Kidney capillary endothelial cell (primary cell): ENCODE measurements at regions not wholly inside any gene's neighbourhood (a gene's known extent, or its start where the extent isn't known, plus 50 kb on each side); places are given as distances from the start of the nearest gene placed in this dataset.

ENCODE experiments used
- DNase-seq: peaks from one replicate; pipeline ENCODE4 v3.0.0-alpha.2; 2018; ENCODE audit warnings: low spot score

DNA sequence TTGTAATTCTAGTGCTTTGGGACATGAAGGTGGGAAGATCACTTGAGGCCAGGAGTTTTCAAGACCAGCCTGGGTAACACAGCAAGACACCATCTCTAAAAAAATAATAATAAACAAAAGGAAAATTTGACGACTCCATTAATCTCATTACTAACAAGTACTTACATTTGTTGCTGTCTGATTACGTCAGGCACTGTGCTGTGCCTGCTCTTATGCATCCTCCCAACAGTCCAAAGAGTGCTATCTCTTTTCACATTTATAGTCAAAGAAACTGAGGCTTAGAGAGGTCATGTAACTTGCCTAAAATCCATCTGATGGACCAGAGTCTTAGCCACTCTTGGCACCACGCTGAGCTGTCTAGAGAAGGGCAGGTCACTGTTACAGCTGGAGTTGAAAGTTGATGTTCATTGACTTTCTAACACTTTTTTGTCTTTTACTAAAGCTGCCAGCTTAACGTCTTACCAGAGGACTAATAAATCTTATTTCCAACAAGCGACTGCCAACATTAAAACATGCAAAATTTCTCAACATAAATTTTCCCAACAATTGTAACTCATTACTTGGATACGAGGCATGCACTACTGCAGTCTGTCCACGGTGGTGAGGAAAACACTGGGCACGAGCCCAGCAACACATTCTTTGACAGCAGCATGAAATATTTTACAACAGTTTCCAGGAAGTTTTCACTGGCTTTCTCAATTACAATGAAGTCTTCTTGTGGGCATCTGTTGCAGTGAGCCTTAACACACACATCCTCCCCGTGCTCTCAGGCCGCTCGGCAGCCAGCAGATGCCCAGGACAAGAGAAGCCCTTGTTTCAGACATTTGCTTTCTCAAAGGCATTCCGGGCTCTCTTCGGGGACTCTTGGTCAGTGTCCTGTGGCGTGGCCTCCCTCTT, 262.9 kb upstream of the PROX1 start:
- no peak for DNase-seq

DNA sequence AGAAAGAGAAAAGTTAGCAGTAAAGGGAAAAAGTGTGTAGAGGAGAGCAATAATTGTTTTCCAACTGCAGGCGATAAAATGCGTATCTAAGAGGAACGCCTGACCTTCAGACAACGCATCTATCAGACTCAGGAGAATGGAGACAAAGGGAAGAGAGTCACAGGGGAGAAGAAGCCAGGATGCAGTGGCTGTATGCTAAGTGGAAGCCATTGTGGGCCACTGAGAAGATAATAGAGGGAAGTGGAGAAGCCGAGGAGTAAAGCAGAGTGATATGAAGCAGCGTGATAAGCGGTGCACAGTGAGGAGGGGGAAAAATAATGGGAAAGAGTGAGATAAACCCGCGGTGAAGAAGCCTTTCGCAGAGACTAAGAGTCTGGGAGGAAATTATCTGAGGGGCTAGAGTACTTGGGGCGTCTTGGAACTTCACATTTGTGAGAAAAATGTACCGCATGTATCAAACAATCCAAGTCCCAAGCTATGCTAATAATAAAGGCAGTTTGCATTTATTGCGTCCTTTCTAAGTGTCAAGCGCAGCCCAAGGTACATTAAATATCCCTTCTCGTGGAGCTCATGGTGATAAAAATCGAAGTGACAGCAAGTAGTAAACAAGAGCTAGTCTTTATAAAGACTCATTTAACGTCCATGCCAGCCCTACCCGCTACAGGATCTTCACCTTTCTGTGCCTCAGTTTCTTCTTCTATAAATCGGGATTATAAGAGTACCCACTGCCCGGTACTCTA, 259.8 kb upstream of the PROX1 start:
- DNase-seq = no peak

DNA sequence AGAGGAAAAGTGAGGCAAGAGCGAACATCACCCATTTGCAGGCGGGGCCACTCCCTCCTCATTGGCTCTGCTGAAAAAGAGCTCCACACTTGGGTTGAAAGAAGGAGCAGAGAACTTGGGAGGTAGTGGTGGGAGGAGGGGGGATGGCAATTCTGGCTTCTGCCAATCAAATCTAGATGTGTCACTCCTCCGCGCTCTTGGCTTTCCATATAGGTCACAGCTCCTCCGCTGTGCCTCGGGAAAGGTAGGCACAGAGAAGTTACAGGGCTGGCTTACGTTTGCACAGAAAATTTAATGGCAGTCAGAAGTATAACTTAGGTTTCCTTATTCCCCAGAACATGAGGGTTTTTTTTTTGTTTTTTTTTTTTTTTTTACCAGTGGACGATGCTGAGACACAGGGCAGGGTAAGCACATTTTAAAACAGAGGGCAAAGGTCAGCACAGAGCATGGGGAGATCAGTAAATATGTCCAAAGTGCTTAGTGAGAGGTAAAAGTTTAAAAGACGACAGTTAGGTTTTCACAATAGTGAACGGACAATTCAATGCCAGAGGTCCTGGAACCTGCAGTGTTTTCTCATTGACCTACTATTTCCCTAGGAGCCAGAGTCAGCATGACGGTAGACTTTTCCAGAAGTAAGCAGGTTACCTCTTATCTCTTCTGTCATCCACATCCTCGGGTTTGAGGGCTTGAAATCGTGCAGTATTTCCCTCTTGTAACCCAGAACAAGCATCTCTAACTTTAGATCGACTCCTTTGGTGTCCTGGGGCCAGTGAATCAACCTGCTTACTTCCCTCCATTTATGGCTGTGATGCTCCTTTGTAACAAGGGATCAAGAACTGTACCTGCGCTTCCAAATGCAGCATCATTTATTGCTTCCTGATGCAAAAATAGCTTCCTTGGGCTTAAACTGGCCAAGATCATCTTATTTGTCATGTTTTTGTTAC, 258.9 kb upstream of the PROX1 start:
- DNase-seq = no peak

DNA sequence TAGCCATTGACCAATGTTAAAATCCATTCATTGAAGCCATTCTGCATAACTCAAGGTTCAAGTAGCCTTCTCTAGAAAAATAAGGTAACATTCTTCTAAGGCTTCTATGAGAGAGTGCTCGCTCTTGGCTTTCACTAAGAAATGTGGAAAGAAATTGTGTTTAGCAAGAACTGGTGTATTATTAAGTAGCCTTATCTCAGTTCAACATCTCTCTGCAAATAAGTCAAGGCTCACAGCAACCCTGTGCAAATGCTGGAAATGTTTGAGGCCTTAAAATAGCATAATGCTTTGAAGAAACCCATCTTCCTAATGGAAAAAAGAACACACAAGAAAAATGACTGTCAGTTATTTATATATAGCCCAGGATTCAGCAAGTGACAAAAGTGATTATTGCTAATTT, 254.1 kb upstream of the PROX1 start:
- no peak for DNase-seq

DNA sequence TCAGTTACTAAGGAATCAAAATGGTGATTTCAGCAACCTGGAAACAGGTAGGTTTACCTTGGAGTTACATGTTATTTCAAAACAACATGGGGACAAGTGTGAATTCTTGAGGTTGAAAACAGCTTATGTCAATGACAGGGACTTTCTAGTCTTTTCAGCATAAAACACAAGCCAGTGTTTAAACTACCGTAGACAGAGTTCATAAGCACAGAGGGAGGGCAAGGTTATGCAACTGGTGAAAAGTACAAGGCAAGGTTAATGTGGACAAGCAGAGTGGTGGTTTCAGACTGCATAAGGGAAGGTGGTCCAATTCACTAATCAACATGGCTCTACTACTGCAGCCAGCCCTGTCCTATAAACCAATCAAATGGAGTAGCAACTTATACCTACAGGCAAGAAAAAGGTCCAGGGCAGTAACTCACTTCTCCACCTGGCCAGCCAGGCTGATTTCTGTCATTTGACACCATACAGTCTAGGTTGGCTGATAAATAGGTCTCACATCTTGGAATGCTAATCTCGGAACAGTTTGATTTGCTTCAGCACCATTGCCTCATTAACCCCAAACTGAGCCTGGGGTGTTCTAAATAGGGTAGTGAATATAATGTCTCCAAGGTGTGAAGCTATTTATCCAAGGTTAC, 250.3 kb upstream of the PROX1 start:
- DNase-seq = no peak

DNA sequence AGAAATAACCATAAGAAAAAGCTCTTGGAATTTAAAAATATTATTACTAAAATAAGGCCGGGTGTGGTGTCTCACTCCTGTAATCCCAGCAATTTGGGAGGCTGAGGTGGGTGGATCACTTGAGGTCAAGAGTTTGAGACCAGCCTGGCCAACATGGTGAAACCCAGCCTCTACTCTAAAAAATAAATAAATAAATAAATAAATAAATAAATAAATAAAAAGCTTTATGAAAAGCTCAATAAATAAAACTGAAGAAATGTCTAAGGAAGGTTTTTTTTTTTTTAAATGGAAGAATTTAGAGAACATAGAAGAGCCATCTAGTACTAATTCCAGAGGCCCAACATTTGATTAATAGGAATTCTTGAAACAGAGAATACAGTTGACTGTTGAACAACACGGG, 249.1 kb upstream of the PROX1 start:
- no peak for DNase-seq

DNA sequence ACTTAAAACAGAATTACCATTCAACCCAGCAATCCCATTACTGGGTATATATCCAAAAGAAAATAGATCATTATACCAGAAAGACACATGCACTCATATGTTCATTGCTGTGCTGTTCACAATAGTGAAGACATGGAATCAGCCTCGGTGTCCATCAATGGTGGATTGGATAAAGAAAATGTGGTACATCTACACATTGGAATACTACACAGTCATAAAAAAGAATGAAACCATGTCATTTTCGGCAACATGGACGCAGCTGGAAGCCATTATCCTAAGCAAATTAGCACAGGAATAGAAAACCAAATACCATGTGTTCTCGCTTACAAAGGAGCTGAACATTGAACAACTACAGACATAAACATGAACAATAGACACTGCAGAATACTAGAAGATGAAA, 244.8 kb upstream of the PROX1 start:
- no peak for DNase-seq

DNA sequence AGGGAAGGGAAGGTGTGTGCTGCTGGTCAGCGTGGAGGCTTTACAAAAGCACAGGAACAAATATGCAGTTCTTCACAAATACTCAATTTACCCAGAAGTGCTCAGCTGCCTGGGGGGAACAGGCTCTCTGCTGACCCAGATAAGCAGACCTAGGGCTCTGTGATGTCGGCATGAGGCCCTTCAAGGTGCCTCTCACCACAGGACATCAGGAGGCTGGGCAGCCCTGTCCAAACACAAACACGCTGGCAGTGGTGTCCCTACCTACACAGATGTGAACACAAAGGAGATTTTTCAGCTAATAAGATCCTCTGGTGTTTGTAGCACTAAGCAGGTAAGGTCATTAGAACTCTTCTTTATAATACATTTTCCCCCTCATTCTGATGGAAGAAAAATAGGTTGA, 243.0 kb upstream of the PROX1 start:
- DNase-seq = no peak

DNA sequence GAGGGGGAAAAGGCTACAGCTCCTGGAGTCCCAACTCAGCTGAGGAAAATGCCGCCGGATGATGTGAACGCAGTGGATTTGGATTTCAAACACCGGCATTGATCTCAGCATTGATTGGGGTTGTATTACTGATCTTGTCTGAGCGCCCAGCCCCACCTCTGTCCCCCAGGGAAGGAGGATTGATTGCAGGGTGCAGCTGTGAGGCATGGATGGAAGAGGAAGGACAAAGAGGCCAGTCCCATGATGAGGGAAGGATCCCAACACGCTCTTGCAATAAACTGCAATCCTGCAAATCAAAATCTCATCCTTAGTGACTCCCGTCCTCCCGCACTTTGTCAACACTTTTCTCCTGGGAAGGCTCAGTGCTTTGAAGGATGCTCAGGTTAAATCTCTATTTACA, 242.3 kb upstream of the PROX1 start:
- no peak for DNase-seq

DNA sequence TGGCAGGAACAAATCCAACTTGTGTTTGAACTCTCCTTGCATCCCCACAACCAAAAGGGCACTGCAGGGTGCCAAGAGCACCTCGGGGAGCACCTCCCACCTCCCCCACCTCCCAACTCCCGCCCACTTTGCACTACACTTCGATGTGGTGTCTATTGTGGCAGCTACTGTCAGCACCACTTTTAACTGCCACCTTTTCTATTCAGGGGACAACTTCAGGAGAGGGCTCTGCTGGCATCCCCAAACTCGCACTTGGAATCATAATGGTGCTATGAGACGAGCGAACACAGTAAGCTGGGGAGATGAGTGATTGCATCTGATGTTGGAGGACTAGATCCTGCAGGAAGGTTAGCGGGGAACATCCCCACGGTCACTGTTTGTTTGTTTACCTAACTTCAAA, 238.2 kb upstream of the PROX1 start:
- DNase-seq = no peak

DNA sequence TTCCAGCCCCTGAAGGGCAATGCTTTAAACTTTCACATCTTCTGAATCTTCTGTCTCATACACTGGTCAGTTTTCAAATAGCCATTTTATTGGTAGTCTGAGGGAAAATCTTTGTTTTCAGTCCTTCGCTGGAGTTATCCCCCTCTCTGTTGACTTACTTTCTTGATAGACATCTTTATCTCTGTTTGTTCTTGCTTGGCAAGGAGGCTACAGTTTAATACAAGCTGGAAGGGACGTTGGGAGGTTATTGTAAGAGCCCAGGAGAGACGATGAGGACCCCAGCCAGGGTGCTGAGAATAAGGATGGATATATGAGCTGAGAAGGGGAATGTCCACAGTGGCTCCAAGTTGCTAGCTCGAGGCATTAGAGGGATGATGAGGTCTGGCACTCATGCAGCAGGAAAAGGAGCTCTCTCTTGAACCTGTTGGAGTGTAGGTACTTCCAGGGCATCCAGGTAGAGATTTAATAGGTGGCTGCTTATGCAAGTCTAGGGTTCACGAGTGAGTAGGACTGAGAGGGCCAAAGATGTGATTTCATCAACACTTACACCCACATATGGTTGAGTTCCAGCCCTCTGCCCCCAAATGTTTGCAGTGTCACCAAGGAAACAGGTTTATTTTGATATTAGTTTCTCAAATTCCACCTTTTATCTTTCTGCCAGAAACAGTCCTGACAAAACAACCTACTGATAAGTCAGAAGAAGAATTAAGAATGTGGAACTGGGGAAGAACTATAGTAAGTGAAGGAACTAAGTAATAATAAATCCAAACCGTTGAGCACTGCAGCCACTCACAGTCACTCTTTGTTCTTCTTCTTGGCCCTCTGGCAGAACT, 237.3 kb upstream of the PROX1 start:
- no peak for DNase-seq

DNA sequence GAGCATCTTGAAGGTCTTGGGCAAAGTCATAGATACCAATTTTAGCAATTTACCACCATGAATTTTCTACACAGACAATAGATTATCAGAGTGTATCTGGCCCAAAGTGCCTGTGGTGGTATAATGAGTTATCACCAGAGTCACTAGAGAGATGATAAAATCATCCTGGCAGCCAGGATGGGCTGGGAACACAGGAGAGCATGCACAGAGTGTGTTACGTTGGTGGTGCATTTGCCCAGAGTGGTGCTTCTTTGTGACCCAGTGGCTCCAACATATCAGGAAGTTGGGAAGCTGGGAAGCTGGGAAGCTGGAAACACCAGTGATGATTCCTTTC, 236.7 kb upstream of the PROX1 start:
- DNase-seq = no peak

DNA sequence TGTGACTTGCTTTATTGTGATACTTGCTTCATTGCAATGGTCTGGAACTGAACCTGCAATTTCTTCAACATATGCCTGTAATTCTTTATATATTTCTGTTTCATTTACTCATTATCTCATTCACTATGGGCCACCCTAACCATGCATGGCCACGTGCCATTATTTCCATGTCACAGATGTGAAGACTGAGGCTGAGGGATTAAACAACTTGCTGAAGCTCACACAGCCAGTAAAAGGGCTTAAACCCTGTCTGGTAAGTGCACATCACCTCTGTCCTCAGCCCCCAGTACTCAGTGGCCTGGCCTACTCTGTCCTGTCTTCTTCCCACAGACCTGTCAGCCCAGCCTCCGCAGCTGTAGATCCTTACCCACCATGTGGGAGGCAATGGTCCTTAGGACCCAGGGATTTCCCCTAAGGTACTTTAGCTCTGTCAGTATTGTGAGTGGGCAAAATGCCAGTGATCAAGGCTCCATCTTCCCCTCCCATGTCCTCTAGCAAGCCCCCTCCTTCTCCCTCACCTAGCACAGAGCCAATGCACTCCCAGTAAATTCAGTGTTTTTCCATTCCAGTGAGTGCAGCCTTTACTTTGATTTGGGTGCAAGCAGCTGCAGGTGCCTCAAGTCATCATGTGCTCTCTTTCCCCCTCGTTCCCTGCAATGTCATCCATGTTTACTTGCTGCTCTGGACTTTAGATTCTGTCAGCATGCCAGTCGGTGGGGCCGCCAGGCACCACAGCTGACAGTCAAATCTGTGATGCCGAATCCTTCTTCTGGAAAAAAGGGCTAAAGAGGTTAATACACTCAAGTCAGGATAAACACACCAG, 228.2 kb upstream of the PROX1 start:
- no peak for DNase-seq

DNA sequence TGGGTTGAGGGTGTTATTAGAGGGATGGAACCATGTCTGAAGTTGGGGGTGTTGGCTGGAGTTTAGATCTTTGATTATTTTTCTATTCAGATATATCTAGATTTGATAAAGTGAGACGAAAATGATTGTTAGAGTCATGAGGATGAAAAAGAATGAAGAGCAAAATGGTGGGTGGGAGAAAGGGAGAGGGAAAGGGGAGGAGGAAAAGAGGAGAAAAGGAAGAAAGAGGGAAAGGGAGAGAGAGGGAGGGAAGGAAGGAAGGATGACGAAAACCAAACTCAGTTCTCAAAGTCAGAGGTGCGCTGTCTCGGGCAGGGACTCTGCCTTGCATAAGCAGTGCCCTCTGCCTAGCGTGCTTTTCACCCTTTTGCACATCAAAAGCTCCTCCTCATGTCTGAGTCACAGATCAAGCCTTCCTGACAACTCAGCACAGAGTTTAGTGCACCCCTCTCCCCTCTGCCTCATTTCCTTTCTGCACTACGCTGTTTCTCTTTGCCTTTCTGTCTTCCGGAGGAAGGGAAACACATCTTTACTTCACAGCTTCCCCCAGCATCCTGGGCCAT, 225.8 kb upstream of the PROX1 start:
- peak; percentile 68 for DNase-seq

DNA sequence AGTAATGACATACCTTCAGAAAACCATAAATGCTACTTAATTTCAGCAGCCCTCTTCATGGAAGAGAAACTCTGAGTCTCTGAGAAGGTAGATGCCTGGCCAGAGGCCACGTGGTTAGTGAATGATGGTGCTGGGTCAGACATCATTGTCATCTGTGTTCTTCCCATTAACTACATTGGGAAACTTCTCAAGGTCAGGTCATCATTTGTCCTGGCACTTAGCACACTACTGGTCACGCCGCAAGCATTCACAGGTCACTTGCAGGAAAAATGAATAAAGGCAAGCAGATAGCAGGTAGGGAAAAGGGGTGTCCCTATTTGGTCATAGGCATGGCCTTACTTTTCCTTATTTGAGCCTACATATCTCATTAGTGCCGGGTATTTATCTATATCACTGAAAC, 220.1 kb upstream of the PROX1 start:
- DNase-seq = no peak

DNA sequence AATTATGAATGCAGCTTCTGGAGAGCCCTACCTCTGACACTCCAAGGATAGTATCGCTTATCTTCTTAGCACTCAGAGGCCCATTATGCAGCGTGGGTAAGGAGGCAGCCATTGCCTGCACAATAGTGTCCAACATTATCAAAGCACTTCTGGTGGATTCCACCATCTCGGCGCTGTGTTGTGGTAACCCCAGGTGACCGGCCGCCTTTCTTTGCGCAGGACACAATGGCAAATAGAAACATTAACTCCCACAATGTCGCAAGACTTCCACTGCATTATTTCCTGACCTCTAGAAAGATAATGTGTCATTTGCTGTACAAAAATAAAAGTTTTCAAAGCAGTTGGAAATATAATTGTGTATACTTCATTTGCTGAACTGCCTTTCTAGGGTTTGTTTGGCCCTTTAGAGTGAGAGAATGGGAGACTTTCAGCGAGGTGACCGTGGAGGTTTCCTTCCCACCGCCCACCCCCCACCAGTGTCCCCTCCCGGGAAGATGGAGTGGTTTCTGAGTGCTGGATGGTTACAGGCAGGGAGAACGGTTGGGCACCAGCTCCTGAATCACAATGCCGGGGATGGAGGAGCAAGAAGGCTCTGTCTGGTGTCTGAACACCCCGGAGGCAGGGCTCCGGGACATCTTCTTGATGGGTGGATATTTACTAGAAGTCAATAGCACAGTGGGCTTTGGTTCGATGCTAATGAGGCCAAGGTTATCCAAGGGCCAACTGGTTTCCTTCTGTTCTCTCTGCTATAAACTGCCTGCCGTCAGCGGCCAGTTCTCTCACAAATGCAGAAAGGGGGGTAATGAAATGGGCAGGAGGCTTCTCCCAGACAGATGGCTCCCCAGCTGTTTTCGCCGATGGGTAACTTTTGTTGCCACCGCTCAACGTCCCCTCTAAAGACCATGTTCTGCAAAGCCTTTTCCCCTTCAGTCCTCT, 215.4 kb upstream of the PROX1 start:
- DNase-seq = no peak

DNA sequence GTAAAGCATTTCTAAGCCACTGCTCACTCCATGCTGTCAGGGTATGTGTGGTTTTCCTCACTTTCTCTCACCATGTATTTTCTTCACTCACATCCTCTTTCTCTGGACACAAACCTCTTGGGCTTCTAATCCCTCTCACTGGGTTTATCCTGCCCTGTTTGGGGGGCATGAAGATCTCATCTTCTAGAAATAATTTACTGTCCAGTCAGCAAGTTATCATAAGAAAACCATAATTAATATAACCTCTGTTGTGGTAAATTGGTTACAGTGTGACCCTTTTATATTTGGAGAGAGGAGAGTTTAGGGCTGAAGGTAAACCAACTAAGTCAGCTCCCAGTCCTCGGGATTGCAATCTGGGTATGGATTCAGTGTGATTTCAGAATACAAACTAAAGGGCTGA, 213.8 kb upstream of the PROX1 start:
- DNase-seq = no peak

DNA sequence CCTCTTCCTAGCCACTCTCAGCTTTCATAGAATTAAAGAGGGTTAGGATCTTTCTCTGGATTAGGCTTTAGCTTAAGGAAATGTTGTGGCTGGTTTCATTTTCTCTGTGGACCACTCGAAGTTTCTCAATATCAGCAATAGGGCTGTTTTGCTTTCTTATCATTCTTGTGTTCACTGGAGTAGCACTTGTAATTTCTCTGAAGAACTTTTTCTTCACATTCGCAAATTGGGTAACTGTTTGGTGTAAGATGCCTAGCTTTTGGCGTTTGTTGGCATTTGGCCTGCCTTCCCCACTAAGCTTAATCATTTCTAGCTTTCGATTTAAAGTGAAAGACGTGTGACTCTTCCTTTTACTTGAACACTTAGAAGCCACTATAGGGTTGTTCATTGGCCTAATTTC, 210.8 kb upstream of the PROX1 start:
- no peak for DNase-seq

DNA sequence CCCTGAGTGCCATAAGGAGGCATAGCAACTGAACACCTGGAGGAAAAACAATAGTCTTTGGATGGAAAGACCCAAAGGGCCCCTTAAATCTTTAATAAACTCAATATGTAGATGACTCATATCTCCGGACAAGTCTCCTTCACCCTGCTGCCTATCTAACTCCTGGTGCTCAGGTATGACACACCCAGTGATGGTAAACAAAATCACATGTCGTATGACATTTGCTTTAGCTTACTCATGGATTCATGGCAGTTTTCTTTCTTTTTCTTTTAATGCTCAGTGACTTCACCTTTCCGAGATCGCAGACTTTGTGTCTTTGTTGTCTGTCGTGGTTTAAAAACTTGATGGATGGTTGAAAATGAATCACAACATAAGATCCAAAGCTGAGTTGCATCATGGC, 208.5 kb upstream of the PROX1 start:
- no peak for DNase-seq
